Ovary (tissue), 7 donors: ENCODE measurements at regions not wholly inside any gene's neighbourhood (a gene's known extent, or its start where the extent isn't known, plus 50 kb on each side); places are given as distances from the start of the nearest gene placed in this dataset.

Experiments
- DNase-seq, 5 donors: peaks; one replicate each; pipeline ENCODE4 v3.0.0-alpha.2; 2019 to 2020
- H3K27ac ChIP-seq, 2 donors: fragments of 200-600 bp; one replicate each; pipeline versions ENCODE4 v1.5.1 to v1.8.0; 2019 to 2022
- H3K27me3 ChIP-seq: fragments of 200-600 bp; one replicate; pipeline ENCODE4 v1.8.0; 2022
- H3K36me3 ChIP-seq: fragments of 200-600 bp; sonication (generic); one replicate; pipeline ENCODE4 v1.5.1; 2019
- H3K4me1 ChIP-seq: one replicate; pipeline ENCODE4 v1.8.1; 2013; ENCODE audit warnings: mild to moderate bottlenecking, moderate library complexity; ENCODE audit not compliant: insufficient read depth
- H3K4me3 ChIP-seq: fragments of 200-600 bp; sonication (generic); one replicate; pipeline ENCODE4 v1.5.1; 2017
- H3K9me3 ChIP-seq, 2 donors: fragments of 200-600 bp in 1 of 2; sonication (generic) in 1 of 2; one replicate each; pipeline versions ENCODE4 v1.5.1 to v1.8.1; 2013 to 2019; ENCODE audit warnings: mild to moderate bottlenecking in 1 of 2, moderate library complexity in 1 of 2
- EP300 ChIP-seq: sonication (generic); formaldehyde crosslinking; IDR thresholded peaks from one replicate; pipeline ENCODE4 v1.6.1; 2017; ENCODE audit warnings: antibody characterized with exemption
- POLR2A ChIP-seq: fragments of 450-650 bp; IDR thresholded peaks from one replicate; pipeline ENCODE4 v1.6.1; 2017; ENCODE audit warnings: antibody characterized with exemption, mild to moderate bottlenecking, moderate library complexity
- WGBS, 3 donors: extraction: QIAGEN DNeasy Blood & Tissue Kit in 1 of 3; methylation state at CpG; one replicate each; pipeline versions ENCODE4 v1.1.5 to v1.1.7; 2013 to 2017; 5-methylcytosine and 5-hydroxymethylcytosine counted together
- intact Hi-C, 4 donors: fragments of 100-400 bp; cut with DNase I; formaldehyde crosslinking; loops; one replicate each; pipeline versions ENCODE4 v1.11.0 to v1.15.1; 2022 to 2023
- TF ChIP-seq, protein P1 (sequence below), 3 donors: fragments of 450-650 bp in 2 of 3; fragments of 200-600 bp in 1 of 3; IDR thresholded peaks; one replicate each; pipeline versions ENCODE4 v1.5.1 to v1.8.0; 2016 to 2022; ENCODE audit warnings: antibody characterized with exemption in 3 of 3, mild to moderate bottlenecking in 1 of 3
- donor health status: DM: no; HTN: no; CAD: no; lungs with moderate emphysema.
- donor health status: DM: no; HTN: no; CAD: no.
- donor health status: Bipolar disorder and iron deficiency.
- donor health status: DM: no; HTN: no; CAD: no.
- donor health status: DM: yes; HTN: yes; CAD: no.

DNA sequence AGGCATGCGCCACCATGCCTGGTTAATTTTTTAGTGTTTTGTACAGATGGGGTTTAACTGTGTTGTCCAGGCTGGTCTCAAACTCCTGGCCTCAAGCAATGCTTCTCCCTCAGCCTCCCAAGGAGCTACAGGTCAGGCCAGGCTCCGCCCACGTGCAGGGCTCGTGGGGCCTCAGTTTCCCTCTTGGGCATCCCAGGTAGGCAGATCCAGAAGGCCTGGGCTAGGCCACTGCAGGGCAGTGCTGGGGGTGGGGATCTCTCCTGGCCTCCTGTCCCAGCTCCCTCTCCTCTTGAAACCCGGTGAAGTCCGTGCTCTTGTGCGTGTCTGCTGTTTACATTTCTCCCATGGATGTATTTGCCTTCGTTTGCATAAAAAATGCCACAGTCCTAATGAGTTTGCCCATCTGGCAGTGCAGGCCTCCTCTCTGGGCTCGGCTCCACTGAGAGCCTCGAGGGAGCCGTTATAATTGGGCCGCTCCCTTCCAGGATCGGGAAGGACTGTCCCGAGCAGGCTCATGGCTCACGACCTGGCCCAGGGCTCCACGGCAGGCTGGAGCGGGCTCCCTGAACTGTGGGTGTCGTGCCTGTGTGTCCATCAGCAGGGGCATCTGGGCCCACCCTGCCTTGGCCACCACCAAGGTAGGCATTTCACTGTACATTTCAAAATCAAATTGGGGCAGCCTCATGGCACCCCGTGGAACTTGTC lies 52.6 kb upstream of the RUFY1 start:
- no peak overlapping the region for H3K4me3 ChIP-seq
- no peak for DNase-seq
- H3K9me3 ChIP-seq, result no peaks in the 10 kb centered on the region
- 51 to 66% (median 53%) methylated on average over 19 of the region's 19 CpGs for WGBS, 3 donors
- H3K4me1 ChIP-seq, result no peaks in the 10 kb centered on the region
- H3K27me3 ChIP-seq, result no peaks in the 10 kb centered on the region
- no peak overlapping the region for H3K27ac ChIP-seq
- intact Hi-C loops, result loop anchor here in 2 of 4 donors (2.0 to 10.0 kb wide), 4 partner anchors 150 to 763 kb away; partner anchors contain the start of genes ADAMTS2 (in 1 of the 2) and ZNF354A (in 1 of the 2)
- TF ChIP-seq, protein P1, sequence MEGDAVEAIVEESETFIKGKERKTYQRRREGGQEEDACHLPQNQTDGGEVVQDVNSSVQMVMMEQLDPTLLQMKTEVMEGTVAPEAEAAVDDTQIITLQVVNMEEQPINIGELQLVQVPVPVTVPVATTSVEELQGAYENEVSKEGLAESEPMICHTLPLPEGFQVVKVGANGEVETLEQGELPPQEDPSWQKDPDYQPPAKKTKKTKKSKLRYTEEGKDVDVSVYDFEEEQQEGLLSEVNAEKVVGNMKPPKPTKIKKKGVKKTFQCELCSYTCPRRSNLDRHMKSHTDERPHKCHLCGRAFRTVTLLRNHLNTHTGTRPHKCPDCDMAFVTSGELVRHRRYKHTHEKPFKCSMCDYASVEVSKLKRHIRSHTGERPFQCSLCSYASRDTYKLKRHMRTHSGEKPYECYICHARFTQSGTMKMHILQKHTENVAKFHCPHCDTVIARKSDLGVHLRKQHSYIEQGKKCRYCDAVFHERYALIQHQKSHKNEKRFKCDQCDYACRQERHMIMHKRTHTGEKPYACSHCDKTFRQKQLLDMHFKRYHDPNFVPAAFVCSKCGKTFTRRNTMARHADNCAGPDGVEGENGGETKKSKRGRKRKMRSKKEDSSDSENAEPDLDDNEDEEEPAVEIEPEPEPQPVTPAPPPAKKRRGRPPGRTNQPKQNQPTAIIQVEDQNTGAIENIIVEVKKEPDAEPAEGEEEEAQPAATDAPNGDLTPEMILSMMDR (IDR thresholded peaks at IDR 0.05), result no peak
- no peak for TF ChIP-seq EP300
- no peak for TF ChIP-seq POLR2A
- H3K36me3 ChIP-seq, result no peaks in the 10 kb centered on the region

DNA sequence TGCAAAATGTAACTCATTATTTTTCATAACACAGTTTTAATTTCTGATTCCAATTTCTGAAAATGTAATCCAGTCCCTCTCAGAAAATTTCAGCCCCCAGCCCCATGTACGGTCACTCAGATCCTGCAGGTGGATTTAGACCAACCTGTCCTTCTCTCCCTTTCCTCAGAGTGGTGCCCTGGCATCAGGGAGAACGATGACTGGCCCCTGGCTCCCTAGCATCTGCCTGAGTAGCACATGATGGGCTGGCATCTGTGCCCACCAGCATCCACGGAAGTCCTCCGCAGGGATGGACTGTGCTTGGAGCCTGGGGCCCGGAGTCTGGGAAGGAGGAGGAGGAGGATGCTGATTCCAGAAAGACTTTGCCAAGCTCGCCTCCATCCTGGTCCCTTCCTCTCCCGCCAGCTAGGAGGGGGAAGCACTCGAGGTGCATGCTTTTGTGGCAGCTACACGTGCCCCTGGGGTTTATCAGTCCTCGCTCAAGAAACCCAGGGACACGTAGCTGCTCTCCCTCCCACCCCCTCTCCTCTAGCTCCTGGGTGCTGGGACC lies 54.4 kb upstream of the RUFY1 start:
- no peak for DNase-seq
- no peak overlapping the region for H3K27ac ChIP-seq
- TF ChIP-seq EP300, result no peak
- no peak for TF ChIP-seq POLR2A
- TF ChIP-seq, protein P1 (IDR thresholded peaks at IDR 0.05), result no peak
- intact Hi-C loops, result loop anchor here in 3 of 4 donors (2.0 to 10.0 kb wide), 4 partner anchors 149 to 761 kb away; partner anchors contain the start of genes ADAMTS2 (in 1 of the 3) and ZNF354A (in 1 of the 3)
- H3K4me3 ChIP-seq, result no peak overlapping the region
- no peaks in the 10 kb centered on the region for H3K9me3 ChIP-seq
- 61 to 73% (median 67%) methylated on average over 11 of the region's 11 CpGs for WGBS, 3 donors
- no peaks in the 10 kb centered on the region for H3K27me3 ChIP-seq
- H3K36me3 ChIP-seq, result no peaks in the 10 kb centered on the region
- no peaks in the 10 kb centered on the region for H3K4me1 ChIP-seq

DNA sequence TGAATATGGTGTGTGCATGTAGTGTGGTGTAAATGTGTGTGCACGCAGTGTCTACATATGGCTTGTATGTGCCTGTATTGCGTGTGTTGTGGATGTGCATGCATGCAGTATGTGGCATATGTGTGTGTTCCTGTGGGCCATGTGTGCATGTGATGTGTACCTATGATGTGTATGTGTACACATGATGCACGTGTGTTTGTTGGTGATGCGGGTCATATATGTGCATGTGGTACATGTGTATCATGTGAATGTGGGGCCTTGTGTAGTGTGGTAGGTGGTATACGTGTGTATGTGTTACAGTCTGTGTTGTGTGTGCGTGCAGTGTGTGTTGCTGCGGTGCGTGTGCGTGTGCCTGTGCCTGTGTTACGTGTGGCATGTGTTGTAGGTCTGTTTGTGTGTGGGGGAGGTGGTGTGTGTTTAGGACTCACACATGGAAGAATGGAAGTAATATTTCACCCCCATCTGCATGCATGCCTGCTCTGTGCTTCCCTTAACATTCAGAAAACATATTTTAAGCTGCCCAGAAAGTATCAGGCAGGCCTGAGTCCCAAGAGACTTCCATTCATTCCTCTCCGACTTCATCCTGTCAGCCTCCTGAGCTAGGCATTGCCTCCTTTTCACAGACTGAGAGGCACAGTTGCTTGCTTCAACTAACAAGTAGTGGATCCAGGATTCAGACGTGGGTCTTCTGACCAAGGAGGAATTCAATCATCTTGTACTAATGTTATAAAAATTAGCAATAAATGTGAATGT lies 55.4 kb upstream of the RUFY1 start:
- DNase-seq, result no peak
- 82 to 83% (median 82%) methylated on average over 12 of the region's 12 CpGs for WGBS, 3 donors
- no peaks in the 10 kb centered on the region for H3K36me3 ChIP-seq
- H3K27ac ChIP-seq, result no peak overlapping the region
- intact Hi-C loops, result loop anchor here in 3 of 4 donors (2.0 to 10.0 kb wide), 4 partner anchors 148 to 760 kb away; partner anchors contain the start of genes ADAMTS2 (in 1 of the 3) and ZNF354A (in 1 of the 3)
- H3K9me3 ChIP-seq, result no peaks in the 10 kb centered on the region
- no peaks in the 10 kb centered on the region for H3K4me1 ChIP-seq
- no peak overlapping the region for H3K4me3 ChIP-seq
- TF ChIP-seq, protein P1 (IDR thresholded peaks at IDR 0.05), result no peak
- TF ChIP-seq EP300, result no peak
- no peak for TF ChIP-seq POLR2A
- H3K27me3 ChIP-seq, result no peaks in the 10 kb centered on the region

DNA sequence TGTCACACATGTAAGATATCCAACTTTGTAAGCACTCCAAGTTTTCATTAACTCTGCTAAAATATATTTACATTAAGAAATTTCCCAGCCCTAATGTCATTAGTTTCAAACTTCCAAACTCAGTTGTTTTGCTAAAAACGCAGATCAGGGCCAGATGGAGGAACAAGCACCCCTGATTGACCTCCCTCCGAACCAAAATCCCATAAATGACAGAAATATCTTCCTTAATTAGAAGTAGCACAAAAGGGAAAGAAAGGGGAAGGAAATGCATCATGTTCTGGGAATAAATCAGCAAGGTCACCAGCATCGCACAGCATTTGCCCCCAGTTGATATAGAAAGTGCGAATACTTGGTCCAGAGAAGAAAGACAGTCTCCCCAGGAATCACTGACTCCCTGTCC lies 61.4 kb upstream of the RUFY1 start:
- 3 to 11% (median 10%) methylated on average over 4 of the region's 4 CpGs for WGBS, 3 donors
- TF ChIP-seq POLR2A (no peak), EP300 (no peak)
- TF ChIP-seq, protein P1 (IDR thresholded peaks at IDR 0.05), result no peak
- intact Hi-C loops, result loop anchor here in 1 of 4 donors (10.0 kb wide), 1 partner anchor 144 kb away; the partner anchor contains the start of gene ADAMTS2

More for the DNA sequence above, 61.4 kb upstream of the RUFY1 start:
- no peak for DNase-seq
- Histone ChIP-seq H3K36me3 (no peaks in the 10 kb centered on the region), H3K4me3 (no peak overlapping the region), H3K4me1 (no peaks in the 10 kb centered on the region), H3K27ac (no peak overlapping the region), H3K9me3 (no peaks in the 10 kb centered on the region), H3K27me3 (no peaks in the 10 kb centered on the region)
